ENCODE measurements at regions not wholly inside any gene's neighbourhood (a gene's known extent, or its start where the extent isn't known, plus 50 kb on each side); places are given as distances from the start of the nearest gene placed in this dataset.

DNA sequence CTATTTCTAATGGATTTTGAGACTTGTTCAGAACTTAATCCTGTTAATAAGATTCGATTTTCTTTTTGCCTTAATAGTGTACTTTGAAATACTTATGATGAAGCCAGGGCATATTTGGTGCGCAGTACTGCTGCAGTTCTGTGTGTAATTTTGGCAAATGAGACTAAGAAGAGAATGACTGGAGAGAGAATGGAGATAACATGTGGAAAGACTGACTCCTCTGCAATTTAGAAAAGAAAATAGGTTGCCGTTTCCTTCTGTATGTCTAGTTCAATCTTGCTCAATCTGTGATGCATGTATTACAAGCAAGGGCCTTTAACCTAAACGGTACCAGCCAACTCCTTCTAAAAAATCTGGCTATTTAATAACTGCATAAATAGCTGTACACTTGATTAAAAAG is 285.1 kb upstream of the CDH11 start:
- no peaks in the 10 kb centered on the region for H3K9me3 ChIP-seq (ENCODE audit: low read length)
- peaks cover 3% of the 10 kb centered on the region for H3F3A ChIP-seq (ENCODE audit: low read length, unreplicated experiment)
- no peak overlapping the region for H3K4me3 ChIP-seq (ENCODE audit: low read length)
- DNase-seq = no peak
- no peak overlapping the region for H3K27ac ChIP-seq (ENCODE audit: low read length)
- no peaks in the 10 kb centered on the region for H3K27me3 ChIP-seq (ENCODE audit: low read length)
- no peaks in the 10 kb centered on the region for H4K20me1 ChIP-seq (ENCODE audit: low read length)
- H3K36me3 ChIP-seq (ENCODE audit: low read depth, low read length) = no peaks in the 10 kb centered on the region
- CTCF ChIA-PET = no interaction called here
- no peaks in the 10 kb centered on the region for H3K79me2 ChIP-seq (ENCODE audit: low read length)
- TF ChIP-seq, protein P1, sequence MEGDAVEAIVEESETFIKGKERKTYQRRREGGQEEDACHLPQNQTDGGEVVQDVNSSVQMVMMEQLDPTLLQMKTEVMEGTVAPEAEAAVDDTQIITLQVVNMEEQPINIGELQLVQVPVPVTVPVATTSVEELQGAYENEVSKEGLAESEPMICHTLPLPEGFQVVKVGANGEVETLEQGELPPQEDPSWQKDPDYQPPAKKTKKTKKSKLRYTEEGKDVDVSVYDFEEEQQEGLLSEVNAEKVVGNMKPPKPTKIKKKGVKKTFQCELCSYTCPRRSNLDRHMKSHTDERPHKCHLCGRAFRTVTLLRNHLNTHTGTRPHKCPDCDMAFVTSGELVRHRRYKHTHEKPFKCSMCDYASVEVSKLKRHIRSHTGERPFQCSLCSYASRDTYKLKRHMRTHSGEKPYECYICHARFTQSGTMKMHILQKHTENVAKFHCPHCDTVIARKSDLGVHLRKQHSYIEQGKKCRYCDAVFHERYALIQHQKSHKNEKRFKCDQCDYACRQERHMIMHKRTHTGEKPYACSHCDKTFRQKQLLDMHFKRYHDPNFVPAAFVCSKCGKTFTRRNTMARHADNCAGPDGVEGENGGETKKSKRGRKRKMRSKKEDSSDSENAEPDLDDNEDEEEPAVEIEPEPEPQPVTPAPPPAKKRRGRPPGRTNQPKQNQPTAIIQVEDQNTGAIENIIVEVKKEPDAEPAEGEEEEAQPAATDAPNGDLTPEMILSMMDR (conservative IDR thresholded peaks at IDR 0.05; ENCODE audit: low read depth, low read length) = no peak
- TF ChIP-seq EZH2phosphoT487 (IDR thresholded peaks at IDR 0.05; ENCODE audit: borderline replicate concordance, low read length) (no peak), EZH2 (IDR thresholded peaks at IDR 0.05; ENCODE audit: low read length, unreplicated experiment) (no peak)
- no peak overlapping the region for H2AFZ ChIP-seq (ENCODE audit: low read length)
- POLR2A ChIA-PET (ENCODE audit: unreplicated experiment) = no interaction called here
- intact Hi-C loops (cut with micrococcal nuclease) = no loop called here
- no peak overlapping the region for H3K4me2 ChIP-seq (ENCODE audit: low read length)
- no peak for ATAC-seq
- H3K9me2 ChIP-seq (replicated peaks; ENCODE audit: low read length) = no peaks in the 10 kb centered on the region
- no TSS peak for BruUV-seq (replicated peaks)
- H3K4me1 ChIP-seq (ENCODE audit: insufficient read depth, low read length) = peaks cover 31% of the 10 kb centered on the region
- no peak overlapping the region for H3K9ac ChIP-seq (ENCODE audit: low read length)

DNA sequence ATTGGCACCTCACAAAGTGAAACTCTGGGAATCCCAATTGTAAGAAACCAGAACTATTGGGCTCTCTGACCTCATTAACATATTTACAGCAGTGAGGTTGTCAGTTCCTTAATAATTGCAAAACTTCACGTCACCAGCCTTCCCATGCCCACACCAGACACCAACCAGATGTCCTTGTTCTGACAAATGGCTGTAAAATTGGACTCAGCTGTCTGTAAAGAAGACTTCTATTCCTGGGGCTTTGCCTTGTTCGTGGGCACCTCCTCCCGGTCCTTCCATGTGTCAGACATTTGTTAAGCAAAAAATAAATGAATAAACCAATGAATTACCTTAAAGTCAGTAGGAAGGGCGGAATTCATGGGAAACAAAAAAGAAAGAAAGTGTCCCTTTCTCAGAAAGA is 284.3 kb upstream of the CDH11 start:
- H3K9me3 ChIP-seq (ENCODE audit: low read length) = no peaks in the 10 kb centered on the region
- no peaks in the 10 kb centered on the region for H3K79me2 ChIP-seq (ENCODE audit: low read length)
- no peaks in the 10 kb centered on the region for H3K36me3 ChIP-seq (ENCODE audit: low read depth, low read length)
- no peak overlapping the region for H3K9ac ChIP-seq (ENCODE audit: low read length)
- CTCF ChIA-PET = no interaction called here
- H3K4me2 ChIP-seq (ENCODE audit: low read length) = no peak overlapping the region
- H3K27ac ChIP-seq (ENCODE audit: low read length) = no peak overlapping the region
- H3K9me2 ChIP-seq (replicated peaks; ENCODE audit: low read length) = no peaks in the 10 kb centered on the region
- POLR2A ChIA-PET (ENCODE audit: unreplicated experiment) = interaction anchor here (0.6 kb wide), 1 partner anchor 39 kb away, joined by 5 read pairs; no protein-coding TSS in a partner anchor
- no peak overlapping the region for H2AFZ ChIP-seq (ENCODE audit: low read length)
- DNase-seq = no peak
- H3F3A ChIP-seq (ENCODE audit: low read length, unreplicated experiment) = peaks cover 3% of the 10 kb centered on the region
- no TSS peak for BruUV-seq (replicated peaks)
- peaks cover 24% of the 10 kb centered on the region for H3K4me1 ChIP-seq (ENCODE audit: insufficient read depth, low read length)
- intact Hi-C loops (cut with micrococcal nuclease) = no loop called here
- TF ChIP-seq EZH2phosphoT487 (IDR thresholded peaks at IDR 0.05; ENCODE audit: borderline replicate concordance, low read length) = no peak
- TF ChIP-seq EZH2 (IDR thresholded peaks at IDR 0.05; ENCODE audit: low read length, unreplicated experiment) = no peak
- TF ChIP-seq, protein P1 (conservative IDR thresholded peaks at IDR 0.05; ENCODE audit: low read depth, low read length) = no peak
- H3K27me3 ChIP-seq (ENCODE audit: low read length) = no peaks in the 10 kb centered on the region
- no peaks in the 10 kb centered on the region for H4K20me1 ChIP-seq (ENCODE audit: low read length)
- H3K4me3 ChIP-seq (ENCODE audit: low read length) = no peak overlapping the region
- no peak for ATAC-seq

DNA sequence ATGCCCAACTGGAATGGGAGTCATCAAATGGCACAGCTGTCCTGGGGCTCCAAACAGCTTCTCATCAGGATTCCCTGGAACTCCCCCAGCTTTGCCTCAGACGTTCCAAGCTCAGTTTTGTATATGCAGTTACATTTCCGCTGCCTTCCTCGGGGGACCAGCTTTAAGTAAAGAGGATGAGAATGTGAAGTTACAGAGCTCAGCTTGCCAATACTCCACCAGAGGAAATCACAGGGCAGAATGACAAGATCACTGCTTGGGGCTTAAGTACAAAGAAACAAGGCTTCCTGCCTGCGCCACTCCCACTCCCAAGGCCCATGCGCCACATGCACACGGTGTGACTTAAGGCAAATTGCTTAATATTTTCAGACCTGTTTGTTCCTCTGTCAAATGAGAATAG is 272.4 kb upstream of the CDH11 start:
- H3K9ac ChIP-seq (ENCODE audit: low read length) = no peak overlapping the region
- no peak overlapping the region for H3K4me3 ChIP-seq (ENCODE audit: low read length)
- peaks cover 28% of the 10 kb centered on the region for H3K4me1 ChIP-seq (ENCODE audit: insufficient read depth, low read length)
- intact Hi-C loops (cut with micrococcal nuclease) = no loop called here
- POLR2A ChIA-PET (ENCODE audit: unreplicated experiment) = no interaction called here
- H2AFZ ChIP-seq (ENCODE audit: low read length) = no peak overlapping the region
- peak overlapping the region; percentile 89; the same call in 1 of the 2 replicates for H3K27ac ChIP-seq (ENCODE audit: low read length)
- BruUV-seq (replicated peaks) = no TSS peak
- H3F3A ChIP-seq (ENCODE audit: low read length, unreplicated experiment) = no peaks in the 10 kb centered on the region
- DNase-seq (no peak), ATAC-seq (no peak)
- no peaks in the 10 kb centered on the region for H4K20me1 ChIP-seq (ENCODE audit: low read length)
- H3K79me2 ChIP-seq (ENCODE audit: low read length) = no peaks in the 10 kb centered on the region
- CTCF ChIA-PET = no interaction called here
- H3K4me2 ChIP-seq (ENCODE audit: low read length) = peak overlapping the region; percentile 75; the same call in 1 of the 2 replicates
- H3K27me3 ChIP-seq (ENCODE audit: low read length) = no peaks in the 10 kb centered on the region
- no peaks in the 10 kb centered on the region for H3K36me3 ChIP-seq (ENCODE audit: low read depth, low read length)
- TF ChIP-seq EZH2 (IDR thresholded peaks at IDR 0.05; ENCODE audit: low read length, unreplicated experiment) (no peak), EZH2phosphoT487 (IDR thresholded peaks at IDR 0.05; ENCODE audit: borderline replicate concordance, low read length) (no peak)
- TF ChIP-seq, protein P1 (conservative IDR thresholded peaks at IDR 0.05; ENCODE audit: low read depth, low read length) = no peak
- no peaks in the 10 kb centered on the region for H3K9me3 ChIP-seq (ENCODE audit: low read length)
- no peaks in the 10 kb centered on the region for H3K9me2 ChIP-seq (replicated peaks; ENCODE audit: low read length)
